Tibial nerve (tissue), 4 donors: ENCODE measurements at regions not wholly inside any gene's neighbourhood (a gene's known extent, or its start where the extent isn't known, plus 50 kb on each side); places are given as distances from the start of the nearest gene placed in this dataset.

Source experiments
- EP300 ChIP-seq, 2 donors: sonication (generic); formaldehyde crosslinking; IDR thresholded peaks; one replicate each; pipeline ENCODE4 v1.6.1; 2017; ENCODE audit warnings: antibody characterized with exemption in 2 of 2, mild to moderate bottlenecking in 1 of 2
- POLR2A ChIP-seq, 2 donors: fragments of 450-650 bp; IDR thresholded peaks; one replicate each; pipeline ENCODE4 v1.6.1; 2017; ENCODE audit warnings: antibody characterized with exemption in 2 of 2, mild to moderate bottlenecking in 2 of 2, moderate library complexity in 2 of 2
- TF ChIP-seq, protein P1 (sequence below), 5 experiments: fragments of 200-600 bp in 3 of 5; fragments of 450-650 bp in 2 of 5; sonication (generic) in 3 of 5; IDR thresholded peaks; one replicate each; pipeline ENCODE4 v1.5.1; 2016 to 2019; ENCODE audit warnings: antibody characterized with exemption in 5 of 5, mild to moderate bottlenecking in 3 of 5, moderate library complexity in 2 of 5

DNA sequence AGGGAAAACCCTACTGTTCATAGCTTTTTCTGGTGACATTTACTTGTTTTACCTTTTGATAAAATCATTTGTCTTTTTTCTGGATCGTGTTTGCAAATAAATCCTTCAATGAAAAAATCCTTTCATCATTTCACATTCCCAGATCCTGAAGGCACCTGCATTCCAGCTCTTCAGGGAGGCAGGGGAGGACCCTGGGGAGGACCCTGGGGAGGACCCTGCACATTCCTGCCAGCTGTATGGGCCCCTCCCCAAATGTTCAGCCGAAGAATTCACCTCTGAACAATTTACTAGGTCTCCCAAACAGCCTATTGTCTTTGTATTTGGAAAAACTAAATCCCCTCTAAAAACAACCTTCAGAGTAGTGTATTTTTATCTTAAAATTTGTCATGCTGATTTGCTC, 558.4 kb upstream of the ID2 start:
- TF ChIP-seq, protein P1, sequence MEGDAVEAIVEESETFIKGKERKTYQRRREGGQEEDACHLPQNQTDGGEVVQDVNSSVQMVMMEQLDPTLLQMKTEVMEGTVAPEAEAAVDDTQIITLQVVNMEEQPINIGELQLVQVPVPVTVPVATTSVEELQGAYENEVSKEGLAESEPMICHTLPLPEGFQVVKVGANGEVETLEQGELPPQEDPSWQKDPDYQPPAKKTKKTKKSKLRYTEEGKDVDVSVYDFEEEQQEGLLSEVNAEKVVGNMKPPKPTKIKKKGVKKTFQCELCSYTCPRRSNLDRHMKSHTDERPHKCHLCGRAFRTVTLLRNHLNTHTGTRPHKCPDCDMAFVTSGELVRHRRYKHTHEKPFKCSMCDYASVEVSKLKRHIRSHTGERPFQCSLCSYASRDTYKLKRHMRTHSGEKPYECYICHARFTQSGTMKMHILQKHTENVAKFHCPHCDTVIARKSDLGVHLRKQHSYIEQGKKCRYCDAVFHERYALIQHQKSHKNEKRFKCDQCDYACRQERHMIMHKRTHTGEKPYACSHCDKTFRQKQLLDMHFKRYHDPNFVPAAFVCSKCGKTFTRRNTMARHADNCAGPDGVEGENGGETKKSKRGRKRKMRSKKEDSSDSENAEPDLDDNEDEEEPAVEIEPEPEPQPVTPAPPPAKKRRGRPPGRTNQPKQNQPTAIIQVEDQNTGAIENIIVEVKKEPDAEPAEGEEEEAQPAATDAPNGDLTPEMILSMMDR (IDR thresholded peaks at IDR 0.05) = no peak
- no peak for TF ChIP-seq POLR2A (IDR thresholded peaks at IDR 0.05)
- no peak for TF ChIP-seq EP300 (IDR thresholded peaks at IDR 0.05)
